Bronchial epithelial cell (primary cell): ENCODE measurements at regions not wholly inside any gene's neighbourhood (a gene's known extent, or its start where the extent isn't known, plus 50 kb on each side); places are given as distances from the start of the nearest gene placed in this dataset.

Experiments used
- DNase-seq: peaks from one replicate; pipeline ENCODE4 v3.0.0-alpha.2; 2010; ENCODE audit warnings: low read depth
- FAIRE-seq: peaks from 2 replicates; lab custom pipeline; 2011; peaks lifted over from hg19 to GRCh38; lab: Jason Lieb, UNC
- H3K27me3 ChIP-seq: 2 replicates; pipeline ENCODE4 v1.5.1; 2011; ENCODE audit warnings: low read length; ENCODE audit not compliant: control insufficient read depth, insufficient read depth
- H3K36me3 ChIP-seq: 2 replicates; pipeline ENCODE4 v1.5.1; 2011; ENCODE audit warnings: low read length; ENCODE audit not compliant: control insufficient read depth, insufficient read depth
- H3K4me3 ChIP-seq: 2 replicates; pipeline ENCODE4 v1.5.1; 2011; ENCODE audit warnings: mild to moderate bottlenecking, low read depth, low read length, control low read depth
- TF ChIP-seq, protein P1 (sequence below): IDR thresholded peaks from 2 replicates; pipeline ENCODE4 v1.5.1; 2011; ENCODE audit warnings: mild to moderate bottlenecking, moderate library complexity, low read length, control low read depth, inconsistent platforms; ENCODE audit not compliant: insufficient read depth, severe bottlenecking

- DNase-seq, result peak; percentile 43
- no peaks in the 10 kb centered on the region for H3K36me3 ChIP-seq
- no peak overlapping the region for H3K4me3 ChIP-seq
- FAIRE-seq, result no peak
- TF ChIP-seq, protein P1, sequence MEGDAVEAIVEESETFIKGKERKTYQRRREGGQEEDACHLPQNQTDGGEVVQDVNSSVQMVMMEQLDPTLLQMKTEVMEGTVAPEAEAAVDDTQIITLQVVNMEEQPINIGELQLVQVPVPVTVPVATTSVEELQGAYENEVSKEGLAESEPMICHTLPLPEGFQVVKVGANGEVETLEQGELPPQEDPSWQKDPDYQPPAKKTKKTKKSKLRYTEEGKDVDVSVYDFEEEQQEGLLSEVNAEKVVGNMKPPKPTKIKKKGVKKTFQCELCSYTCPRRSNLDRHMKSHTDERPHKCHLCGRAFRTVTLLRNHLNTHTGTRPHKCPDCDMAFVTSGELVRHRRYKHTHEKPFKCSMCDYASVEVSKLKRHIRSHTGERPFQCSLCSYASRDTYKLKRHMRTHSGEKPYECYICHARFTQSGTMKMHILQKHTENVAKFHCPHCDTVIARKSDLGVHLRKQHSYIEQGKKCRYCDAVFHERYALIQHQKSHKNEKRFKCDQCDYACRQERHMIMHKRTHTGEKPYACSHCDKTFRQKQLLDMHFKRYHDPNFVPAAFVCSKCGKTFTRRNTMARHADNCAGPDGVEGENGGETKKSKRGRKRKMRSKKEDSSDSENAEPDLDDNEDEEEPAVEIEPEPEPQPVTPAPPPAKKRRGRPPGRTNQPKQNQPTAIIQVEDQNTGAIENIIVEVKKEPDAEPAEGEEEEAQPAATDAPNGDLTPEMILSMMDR, result no peak
- H3K27me3 ChIP-seq, result no peaks in the 10 kb centered on the region
Observed at GRCh38 chr2:163248376-163249253, 410.0 kb upstream of the KCNH7 start.

GRCh38 chr2:163247847-163248220 is 409.3 kb upstream of the KCNH7 start:
- Histone ChIP-seq H3K27me3 (no peaks in the 10 kb centered on the region), H3K36me3 (no peaks in the 10 kb centered on the region), H3K4me3 (no peak overlapping the region)
- FAIRE-seq (no peak), DNase-seq (no peak)
- TF ChIP-seq, protein P1, result no peak

- DNase-seq (no peak), FAIRE-seq (no peak)
- TF ChIP-seq, protein P1, result no peak
- H3K4me3 ChIP-seq, result no peak overlapping the region
- H3K36me3 ChIP-seq, result no peaks in the 10 kb centered on the region
- no peaks in the 10 kb centered on the region for H3K27me3 ChIP-seq
Observed at GRCh38 chr2:163247156-163247846, 408.7 kb upstream of the KCNH7 start.

- TF ChIP-seq, protein P1, result no peak
- DNase-seq (no peak), FAIRE-seq (no peak)
- Histone ChIP-seq H3K4me3 (no peak overlapping the region), H3K27me3 (no peaks in the 10 kb centered on the region), H3K36me3 (no peaks in the 10 kb centered on the region)
Observed at GRCh38 chr2:163246135-163246534, 407.6 kb upstream of the KCNH7 start.

DNA sequence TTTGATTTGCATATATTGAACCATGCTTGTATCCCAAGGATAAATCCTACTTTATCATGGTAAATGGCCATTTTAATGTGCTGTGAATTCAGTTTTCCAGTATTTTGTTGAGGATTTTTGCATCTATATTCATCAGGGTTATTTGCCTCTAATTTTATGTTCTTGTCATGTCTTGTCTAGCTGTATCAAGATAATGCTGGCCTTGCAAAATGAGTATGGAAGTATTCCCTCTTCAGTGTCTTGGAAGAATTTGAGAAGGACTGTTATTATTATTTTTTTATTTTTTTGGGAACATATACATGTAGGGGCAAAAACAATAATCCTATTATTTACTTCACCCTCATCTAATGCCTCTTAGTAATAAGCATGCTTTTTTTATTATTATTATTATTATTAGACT is 398.0 kb upstream of the KCNH7 start:
- H3K4me3 ChIP-seq, result no peak overlapping the region
- no peaks in the 10 kb centered on the region for H3K36me3 ChIP-seq
- no peaks in the 10 kb centered on the region for H3K27me3 ChIP-seq
- FAIRE-seq, result no peak
- DNase-seq, result no peak
- TF ChIP-seq, protein P1, result no peak
